Fibroblast of skin of abdomen (primary cell): ENCODE measurements at regions not wholly inside any gene's neighbourhood (a gene's known extent, or its start where the extent isn't known, plus 50 kb on each side); places are given as distances from the start of the nearest gene placed in this dataset.

ENCODE experiments used
- DNase-seq: peaks from one replicate; pipeline ENCODE4 v3.0.0-alpha.2; 2013

GRCh38 chr16:8519179-8519578 lies 71.1 kb downstream of the TMEM114 start:
- no peak for DNase-seq

GRCh38 chr16:8517280-8517679 lies 73.0 kb downstream of the TMEM114 start:
- DNase-seq = no peak

DNA sequence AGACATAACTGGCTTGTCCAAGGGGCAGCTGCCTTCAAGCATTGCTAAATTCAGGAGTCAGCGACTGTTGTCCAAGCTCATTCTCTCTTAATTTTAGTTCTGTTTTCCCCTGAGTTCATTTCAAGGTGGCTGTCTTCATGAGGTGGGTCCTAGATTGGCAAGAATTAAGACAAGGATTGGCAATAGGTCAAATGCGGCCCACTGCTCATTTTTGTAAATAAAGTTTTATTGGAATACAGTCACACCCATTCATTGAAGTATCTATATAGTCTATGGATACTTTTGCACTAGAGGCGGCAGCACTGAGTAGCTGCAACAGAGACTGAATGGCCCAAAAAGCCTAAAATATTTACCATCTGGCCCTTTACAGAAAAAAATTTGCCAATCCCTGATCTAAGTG lies 73.8 kb downstream of the TMEM114 start:
- DNase-seq = no peak

GRCh38 chr16:8512941-8513624 lies 77.2 kb downstream of the TMEM114 start:
- DNase-seq = no peak

DNA sequence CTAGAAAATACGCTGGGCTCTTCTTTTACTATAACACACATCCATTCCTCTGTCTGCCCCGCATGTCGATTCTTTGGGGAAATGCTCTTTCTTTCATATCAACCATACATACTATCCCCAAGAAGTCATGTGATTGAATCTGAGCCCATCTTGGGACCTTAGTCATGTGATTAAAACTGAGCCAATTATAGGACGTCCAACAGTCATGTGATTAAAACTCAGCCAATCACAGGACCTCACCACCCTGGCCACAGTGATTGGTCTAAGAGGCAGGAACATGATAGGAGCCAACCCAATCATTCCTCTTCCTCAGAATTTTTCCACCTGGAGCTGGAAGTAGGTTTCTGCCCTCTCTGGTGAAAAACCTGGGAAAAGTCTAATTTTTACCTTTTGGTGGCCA lies 78.8 kb downstream of the TMEM114 start:
- no peak for DNase-seq

DNA sequence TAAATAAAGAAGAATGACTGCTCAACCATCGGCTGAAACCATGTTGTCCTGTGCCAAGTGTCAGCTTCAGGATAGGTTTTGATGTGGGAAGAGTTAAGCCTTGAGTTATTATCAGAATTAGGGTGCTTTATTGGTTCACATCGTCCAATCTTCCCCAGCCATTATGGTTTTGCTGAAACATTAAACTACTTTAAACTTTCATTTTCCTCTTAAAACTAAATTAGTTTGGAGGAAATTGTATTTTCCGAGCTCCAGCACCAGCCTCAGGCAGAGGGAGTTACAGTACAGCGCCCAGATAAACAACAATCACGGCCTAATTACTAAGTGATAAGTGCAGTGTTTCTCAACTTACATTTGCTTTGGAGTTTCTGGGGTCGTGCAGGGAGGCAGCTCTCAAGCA lies 80.2 kb downstream of the TMEM114 start:
- no peak for DNase-seq

- no peak for DNase-seq
Measured at GRCh38 chr16:8505327-8505991, 84.9 kb downstream of the TMEM114 start.

DNA sequence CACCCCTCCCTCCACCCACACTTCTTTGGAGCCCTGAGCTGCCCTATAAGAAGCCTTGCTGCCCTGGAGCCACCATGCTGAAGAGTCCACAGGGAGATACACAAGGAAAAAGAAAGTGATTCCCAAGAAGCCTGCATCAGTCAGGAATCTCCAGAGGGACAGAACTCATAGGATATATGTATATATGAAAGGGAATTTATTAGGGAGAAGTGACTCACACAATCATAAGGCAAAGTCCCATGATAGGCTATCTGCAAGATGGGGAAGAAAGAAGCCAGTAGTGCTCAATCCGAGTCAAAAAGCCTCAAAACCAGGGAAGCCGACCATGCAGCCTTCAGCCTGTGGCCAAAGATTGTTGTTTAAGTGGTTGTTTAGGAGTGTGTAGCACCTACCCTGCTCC lies 87.9 kb downstream of the TMEM114 start:
- no peak for DNase-seq

GRCh38 chr16:8500351-8500750 lies 90.0 kb downstream of the TMEM114 start:
- no peak for DNase-seq

DNA sequence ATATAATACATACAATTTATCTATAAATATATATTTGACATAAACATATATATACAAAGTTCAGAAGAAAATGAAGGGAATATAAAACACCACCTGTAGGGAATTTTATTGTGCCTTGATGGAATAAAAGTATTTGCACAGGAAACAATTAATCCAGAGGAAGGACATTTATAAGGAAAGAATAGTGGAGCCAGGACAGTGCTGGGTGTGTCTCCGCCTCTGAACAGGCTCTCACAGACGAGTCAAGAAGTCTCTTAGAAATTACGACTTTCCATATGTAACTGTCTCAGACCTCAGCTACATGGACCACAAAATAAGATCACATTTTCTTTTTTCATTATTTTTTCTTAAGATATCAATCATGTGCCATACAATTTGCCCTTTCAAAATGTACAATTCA lies 93.9 kb downstream of the TMEM114 start:
- no peak for DNase-seq

DNA sequence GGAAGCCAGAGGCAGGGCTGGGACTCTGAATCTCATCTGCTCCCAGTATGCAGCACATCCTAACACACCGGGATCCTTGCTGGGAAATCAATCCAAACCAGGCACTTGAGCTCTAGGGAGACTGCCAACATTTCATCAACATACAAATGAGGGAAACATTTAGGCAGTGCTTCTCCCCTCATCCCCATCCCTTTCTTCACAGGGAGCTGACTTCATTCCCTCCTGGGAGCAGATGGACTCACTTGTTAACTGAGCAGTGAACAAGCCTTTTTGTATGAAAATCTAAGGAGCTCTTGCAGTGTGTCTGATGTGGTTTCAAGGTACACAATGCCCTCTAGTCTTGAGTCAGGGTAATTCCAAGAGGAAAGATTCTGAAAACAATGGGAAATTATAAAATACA lies 96.3 kb downstream of the TMEM114 start:
- DNase-seq = no peak

- no peak for DNase-seq
Measured at GRCh38 chr16:8492690-8493089, 97.6 kb downstream of the TMEM114 start.

DNA sequence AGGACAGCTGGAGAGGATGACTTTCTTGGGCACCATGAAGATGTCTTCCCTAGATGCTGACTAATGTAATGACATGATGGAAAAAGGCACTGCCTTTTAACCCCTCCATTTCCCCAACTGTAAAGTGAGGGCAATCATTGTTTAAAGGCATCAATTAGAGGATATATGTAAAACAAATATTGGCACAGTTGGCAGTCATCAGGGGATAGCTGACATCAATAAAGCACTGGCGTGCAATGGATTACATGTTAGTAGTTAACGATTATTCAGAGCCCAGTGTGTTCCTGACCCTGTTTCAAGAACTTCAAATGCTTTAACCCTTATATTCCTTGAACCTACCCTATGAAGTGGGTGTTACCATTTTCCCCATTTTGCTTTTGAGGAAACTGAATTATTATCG lies 100.7 kb downstream of the TMEM114 start:
- no peak for DNase-seq

DNA sequence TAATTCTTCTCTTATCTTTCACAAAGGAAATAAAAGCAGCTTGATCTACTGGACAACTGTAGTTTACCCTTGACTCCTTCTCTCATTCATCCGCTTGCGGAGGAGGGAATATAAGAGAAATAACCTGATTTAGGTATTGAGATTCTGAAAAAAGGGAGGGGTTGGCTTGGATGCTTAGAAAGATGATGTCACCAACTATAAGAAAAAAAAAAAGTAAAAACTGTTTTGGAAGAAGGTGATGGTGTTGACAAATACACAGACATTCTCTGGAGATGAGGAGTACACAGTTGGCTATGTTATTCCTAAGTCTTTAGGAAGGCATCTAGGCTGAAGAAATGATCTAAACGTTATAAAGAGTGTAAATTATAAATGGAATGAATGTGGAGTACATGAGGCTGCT lies 103.3 kb downstream of the TMEM114 start:
- no peak for DNase-seq

- no peak for DNase-seq
Measured at GRCh38 chr16:8483396-8483795, 106.9 kb downstream of the TMEM114 start.

- DNase-seq = no peak
Measured at GRCh38 chr16:8481810-8482209, 108.5 kb downstream of the TMEM114 start.

DNA sequence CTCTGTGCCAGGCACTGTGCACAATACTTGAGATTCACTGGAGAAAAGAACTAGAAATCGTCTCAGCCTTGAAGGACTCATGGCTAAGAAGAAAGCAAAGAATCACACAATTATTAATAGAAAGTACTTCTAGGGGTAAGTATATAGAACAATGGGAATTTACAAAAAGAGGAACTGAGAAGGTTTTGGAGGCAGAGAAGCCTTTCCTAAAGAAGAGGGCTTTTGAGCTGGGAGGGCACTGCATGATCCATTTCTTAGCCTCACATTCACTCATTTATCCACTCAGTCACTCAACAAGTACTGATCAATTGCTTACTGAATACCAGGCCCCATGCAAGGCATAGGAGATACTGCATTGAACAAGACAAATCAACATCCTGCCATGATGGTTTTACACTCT lies 113.5 kb downstream of the TMEM114 start:
- no peak for DNase-seq

GRCh38 chr16:8474587-8474986 lies 115.7 kb downstream of the TMEM114 start:
- DNase-seq = no peak

- DNase-seq = no peak
Measured at GRCh38 chr16:8469102-8469778, 121.1 kb downstream of the TMEM114 start.

GRCh38 chr16:8464979-8465378 lies 125.3 kb downstream of the TMEM114 start:
- DNase-seq = no peak

- DNase-seq = no peak
Measured at GRCh38 chr16:8459085-8459733, 131.1 kb downstream of the TMEM114 start.

DNA sequence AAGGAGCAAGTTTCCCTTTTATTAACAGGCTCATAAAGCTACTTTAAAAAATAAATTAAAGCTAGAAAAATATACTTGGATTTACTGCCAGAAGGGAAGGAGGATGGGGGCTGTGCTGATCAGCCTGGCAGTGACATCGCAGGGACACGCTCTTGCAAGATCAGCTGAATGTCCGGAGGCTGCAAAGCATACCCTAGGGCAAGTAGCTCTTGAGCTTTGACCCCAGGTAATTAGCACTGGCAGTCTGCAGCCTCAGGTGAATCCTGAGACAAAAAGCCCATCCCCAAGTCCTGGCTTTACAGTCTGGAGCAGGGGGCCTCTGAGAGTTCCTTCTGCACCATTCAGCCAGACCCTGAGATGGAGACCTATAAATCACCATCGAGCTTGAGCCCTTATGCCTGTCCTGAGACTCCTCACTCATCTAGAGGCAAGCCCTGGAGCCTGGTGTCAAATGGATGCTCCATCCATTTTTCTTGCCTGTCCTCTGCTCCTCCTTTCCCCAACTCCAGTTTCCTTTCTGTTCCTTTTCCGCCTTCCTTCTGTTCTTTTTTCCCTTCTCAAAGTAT lies 131.7 kb downstream of the TMEM114 start:
- DNase-seq = no peak

DNA sequence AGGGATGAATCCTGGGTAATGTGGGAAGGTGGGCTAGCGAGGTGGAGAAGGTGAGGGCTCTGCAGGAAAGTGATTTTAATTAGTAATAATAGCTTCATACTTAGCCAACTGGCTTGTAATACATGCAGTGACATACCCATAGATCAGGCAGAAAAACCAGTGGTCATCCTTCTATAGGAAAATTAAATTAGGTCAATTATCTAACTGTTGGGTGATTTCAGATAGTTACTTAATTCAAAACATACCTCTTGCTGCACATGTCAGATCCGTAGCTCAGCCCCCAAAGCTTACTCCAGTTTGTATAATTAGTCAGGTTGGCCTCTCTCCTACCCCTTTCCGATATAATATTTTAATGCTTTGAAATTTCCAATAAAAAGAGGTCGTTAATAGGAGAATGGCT lies 137.0 kb downstream of the TMEM114 start:
- DNase-seq = no peak
